Activated CD4-positive, alpha-beta T cell treated with anti-CD3 and anti-CD28 coated beads, Interleukin-10, Interleukin-2, amounts not matched to agents 100 ng/mL and 50 ng/mL, durations not matched to agents 16 hours and 8 hours (primary cell): ENCODE measurements at regions not wholly inside any gene's neighbourhood (a gene's known extent, or its start where the extent isn't known, plus 50 kb on each side); places are given as distances from the start of the nearest gene placed in this dataset.

Experiments used
- DNase-seq: peaks from one replicate; pipeline ENCODE4 v3.0.0-alpha.2; 2020

GRCh38 chr2:114139542-114139941 is 249.7 kb downstream of the ACTR3 start:
- no peak for DNase-seq

GRCh38 chr2:114156366-114157056 is 266.6 kb downstream of the ACTR3 start:
- DNase-seq: no peak

GRCh38 chr2:114157057-114157385 is 267.1 kb downstream of the ACTR3 start:
- no peak for DNase-seq

- no peak for DNase-seq
Observed at GRCh38 chr2:114160263-114160981, 270.5 kb downstream of the ACTR3 start.

DNA sequence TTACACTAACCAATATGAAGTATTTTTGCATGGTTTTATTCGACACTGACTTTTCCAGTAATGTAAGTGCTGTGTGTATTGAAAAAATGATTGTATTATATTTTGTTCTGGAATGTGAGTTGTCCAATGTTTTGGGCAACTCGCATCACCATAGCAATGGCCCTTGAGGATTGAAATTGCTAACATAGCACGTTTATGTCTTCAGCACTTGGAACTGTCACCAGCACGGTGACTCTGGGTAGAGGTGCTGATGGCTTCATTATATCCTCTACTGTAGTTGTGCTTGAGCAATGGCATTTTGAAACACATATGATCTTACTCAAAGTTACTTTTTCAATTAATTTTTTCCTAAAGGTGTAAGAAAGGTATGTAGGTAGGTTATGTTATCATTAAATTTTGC is 271.5 kb downstream of the ACTR3 start:
- no peak for DNase-seq

GRCh38 chr2:114167799-114168198 is 274.6 kb upstream of the DPP10 start:
- no peak for DNase-seq

GRCh38 chr2:114170070-114170469 is 272.4 kb upstream of the DPP10 start:
- no peak for DNase-seq

DNA sequence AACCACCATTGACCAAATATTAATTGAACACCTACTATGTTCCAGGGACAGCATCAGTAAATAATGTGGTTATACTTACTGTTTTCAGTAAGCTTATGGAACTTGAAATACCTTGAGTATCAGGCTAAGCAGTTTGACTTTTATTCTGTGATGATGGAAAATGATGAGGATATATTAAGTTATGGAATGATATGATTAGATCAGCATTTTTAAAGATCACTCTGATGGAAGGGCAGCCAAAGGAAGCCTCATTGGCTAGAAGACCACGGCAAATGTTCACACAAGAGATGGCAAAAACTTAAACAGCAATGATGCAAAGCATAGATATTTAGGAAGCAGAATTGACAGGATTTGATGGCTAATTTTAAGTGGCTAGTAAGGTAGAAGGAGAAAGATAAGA is 266.9 kb upstream of the DPP10 start:
- DNase-seq: no peak

- no peak for DNase-seq
Observed at GRCh38 chr2:114185501-114185900, 256.9 kb upstream of the DPP10 start.

DNA sequence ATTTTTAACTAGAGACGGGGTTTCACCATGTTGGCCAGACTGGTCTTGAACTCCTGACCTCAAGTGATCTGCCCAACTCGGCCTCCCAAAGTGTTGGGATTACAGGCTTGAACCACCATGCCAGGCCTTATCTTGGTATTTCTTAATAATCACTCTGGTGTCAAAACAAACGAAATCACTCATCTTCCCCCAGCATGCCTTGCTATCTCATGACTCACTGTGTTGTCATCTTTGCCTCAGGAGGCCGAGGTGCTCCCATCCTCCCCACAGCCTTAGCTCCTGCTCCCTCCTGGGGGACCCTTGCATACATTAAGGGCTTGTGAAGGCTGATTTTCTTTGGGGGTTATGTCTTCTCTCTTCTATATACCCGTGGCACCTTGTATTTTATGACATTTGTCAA is 250.1 kb upstream of the DPP10 start:
- peak; percentile 4 for DNase-seq

- DNase-seq: no peak
Observed at GRCh38 chr2:114201781-114202180, 240.7 kb upstream of the DPP10 start.

GRCh38 chr2:114203679-114204078 is 238.8 kb upstream of the DPP10 start:
- DNase-seq: no peak

DNA sequence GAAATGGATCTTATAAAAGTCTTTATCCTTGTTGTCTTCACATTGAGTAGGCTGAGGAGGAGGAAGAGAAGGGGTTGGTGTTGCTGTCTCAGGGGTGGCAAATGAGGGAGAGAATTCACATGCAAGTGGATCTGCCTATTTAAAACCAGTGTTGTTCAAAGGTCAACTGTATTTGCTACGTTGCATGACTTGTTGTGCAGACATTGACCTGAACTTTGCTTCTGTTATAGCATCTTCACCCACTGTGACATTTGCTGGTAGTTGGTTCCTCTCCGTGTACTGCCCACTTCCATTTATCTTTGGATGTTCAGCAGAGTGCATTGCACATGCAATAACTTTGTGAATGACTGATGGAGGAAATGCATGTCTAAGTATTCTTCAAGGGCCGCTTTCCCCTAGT is 228.6 kb upstream of the DPP10 start:
- DNase-seq: no peak

GRCh38 chr2:114218383-114218782 is 224.1 kb upstream of the DPP10 start:
- no peak for DNase-seq

DNA sequence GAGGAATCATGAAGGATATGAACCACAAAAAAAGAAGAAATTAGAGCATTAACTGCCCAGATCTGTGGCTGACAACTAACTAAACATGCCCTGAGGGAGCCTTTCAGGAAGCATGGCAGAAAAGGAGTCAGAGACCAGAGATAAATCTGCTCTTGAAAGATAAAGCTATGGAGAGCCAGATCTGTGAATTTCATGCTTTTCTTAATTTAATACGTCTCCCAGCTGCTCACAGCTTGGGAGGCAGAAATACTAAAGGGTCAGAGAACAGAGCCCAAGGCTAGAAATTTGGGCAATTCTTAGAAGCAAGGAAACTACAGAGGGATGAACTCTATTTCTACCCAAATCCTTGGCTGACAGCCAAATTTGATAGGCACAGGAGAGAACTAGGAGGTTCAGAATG is 223.0 kb upstream of the DPP10 start:
- no peak for DNase-seq

DNA sequence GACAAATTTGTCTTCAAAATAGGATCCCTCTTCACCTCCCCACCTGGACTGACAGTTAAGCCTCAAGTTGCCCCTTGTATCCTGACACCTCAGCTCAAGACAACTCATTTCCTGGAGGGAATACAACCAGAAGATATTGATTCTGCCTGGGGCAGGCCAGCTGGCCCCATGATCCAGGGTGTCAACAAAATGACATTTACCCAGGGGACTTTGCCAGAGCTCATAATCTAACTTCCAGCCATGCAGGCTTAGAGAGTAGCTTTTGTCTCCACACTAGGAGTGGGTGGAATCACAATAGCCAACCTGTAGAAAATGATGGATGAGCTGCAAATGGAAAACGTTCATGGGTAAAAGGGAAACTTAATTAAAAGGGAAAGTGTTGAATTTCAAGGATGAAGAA is 220.1 kb upstream of the DPP10 start:
- DNase-seq: no peak

GRCh38 chr2:114231921-114232320 is 210.5 kb upstream of the DPP10 start:
- no peak for DNase-seq

GRCh38 chr2:114237331-114237730 is 205.1 kb upstream of the DPP10 start:
- DNase-seq: no peak

DNA sequence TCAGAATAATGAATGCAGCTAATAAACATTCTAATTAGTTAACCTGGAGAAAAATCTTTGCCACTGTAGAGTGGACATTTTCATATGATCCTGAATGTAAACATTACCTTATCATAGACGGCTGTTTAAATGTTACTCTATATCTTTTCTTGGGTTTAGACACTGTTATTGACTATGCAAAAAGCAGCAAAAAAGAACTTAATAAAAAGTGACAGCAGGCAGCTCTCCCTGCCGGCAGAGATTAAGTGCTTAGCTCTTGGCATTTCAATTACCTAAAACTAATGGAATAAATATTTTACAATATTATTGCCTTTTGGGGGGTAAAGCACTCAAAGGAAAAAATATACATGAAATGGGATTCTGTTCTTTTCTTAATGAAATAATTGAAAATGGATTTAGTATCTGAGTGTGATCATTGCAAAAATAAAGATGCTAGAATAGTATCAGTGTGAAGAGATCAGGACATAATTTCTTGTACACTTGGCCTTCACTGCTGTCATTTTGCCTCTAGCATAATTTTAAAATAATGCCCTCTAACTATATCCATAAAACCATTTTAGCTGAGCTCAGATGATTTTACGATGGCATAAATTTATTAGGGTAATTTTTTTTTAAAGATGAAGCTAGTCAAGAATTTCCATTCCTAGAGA is 203.4 kb upstream of the DPP10 start:
- no peak for DNase-seq

DNA sequence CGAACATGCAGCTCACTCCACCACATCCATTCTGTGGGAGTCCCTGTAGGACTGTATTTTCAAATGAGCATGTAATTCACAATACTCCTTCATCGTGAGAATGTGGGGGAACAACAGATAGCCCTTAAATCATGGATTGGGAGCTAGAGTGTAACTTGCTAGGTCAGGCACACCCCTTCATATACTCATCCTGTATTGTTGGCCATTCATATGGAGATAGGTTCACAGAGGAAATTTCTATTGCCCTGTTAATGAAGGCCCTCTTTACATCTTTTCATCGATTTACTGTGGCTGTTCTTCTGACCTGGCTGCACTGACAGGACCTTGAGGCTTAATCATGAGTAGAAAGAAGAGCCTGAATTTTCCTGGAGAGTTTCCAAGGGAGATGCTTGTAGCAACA is 193.8 kb upstream of the DPP10 start:
- no peak for DNase-seq

DNA sequence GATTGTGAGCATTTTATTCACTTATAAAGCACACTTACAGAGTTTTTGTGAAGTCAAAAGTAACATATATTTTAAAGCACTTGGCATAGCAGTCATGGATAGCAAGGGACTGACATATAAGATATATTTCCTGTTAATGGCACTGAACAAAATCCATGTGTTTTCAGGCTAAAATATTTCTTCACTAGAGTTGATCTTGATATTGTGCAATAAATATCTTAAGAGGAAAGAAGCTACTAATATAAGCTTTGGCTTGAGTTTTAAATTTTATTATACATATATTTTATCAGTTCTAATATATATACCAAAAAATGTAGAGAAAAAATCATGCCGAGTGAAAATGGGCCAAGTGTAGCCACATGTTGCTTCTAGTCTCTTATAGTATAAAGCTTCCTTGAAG is 189.7 kb upstream of the DPP10 start:
- DNase-seq: no peak

DNA sequence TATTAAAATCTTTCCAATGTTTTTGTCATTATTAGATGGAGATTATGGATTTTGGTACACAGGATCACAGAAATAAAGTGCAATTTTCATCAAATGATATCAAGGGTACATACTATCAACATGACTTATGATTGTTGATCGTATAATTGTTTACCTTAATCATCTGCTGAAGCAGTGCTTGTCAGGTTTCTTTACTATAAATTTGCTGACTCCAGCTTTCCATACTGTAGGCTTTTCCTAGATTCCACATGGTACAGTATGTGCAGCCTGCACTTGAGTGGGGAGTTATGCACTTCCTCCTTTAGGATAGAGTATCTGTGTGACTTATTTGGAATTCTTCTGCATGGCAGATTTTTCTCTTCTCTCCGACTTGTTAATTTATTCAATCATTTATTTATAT is 187.6 kb upstream of the DPP10 start:
- DNase-seq: no peak

DNA sequence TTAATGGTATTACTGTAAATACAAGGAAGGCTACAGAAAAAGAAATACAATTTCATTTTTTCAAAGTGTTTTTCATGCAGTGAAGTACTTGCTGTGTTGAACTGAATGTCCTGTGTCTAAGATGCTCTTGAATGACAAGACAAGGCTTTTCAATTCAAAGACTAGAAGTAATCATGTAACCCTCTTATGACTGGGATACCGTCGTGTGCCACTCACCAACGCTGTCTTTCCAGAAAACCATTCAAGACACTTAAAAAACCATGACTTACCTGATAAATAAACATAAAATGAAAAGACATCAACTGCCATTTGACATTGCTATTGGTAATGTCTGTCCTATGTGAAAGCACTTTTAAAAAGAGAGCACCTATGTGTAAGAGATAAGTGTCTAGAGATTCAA is 183.1 kb upstream of the DPP10 start:
- DNase-seq: no peak

DNA sequence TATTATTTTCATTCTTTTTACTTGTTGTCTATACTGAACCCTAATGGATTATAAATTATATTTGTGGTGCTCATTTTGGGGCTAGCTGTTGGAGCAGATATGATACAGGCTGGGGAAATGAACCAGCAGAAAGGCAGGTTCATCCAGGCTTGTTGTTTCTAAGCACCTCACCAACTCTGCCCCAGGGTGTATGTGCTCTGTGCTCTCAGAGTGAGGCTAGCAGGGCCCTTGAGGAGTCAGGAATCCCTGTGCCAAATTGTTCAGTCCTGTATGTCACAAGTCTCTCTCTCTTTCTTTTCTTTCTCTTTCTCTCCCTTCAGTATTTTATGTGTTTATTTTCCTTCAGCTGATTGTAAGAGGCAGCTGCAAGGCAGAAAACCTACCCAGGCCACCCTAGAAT is 181.1 kb upstream of the DPP10 start:
- DNase-seq: no peak

- no peak for DNase-seq
Observed at GRCh38 chr2:114265261-114265660, 177.2 kb upstream of the DPP10 start.
